DOHH2 (cell line): ENCODE measurements at regions not wholly inside any gene's neighbourhood (a gene's known extent, or its start where the extent isn't known, plus 50 kb on each side); places are given as distances from the start of the nearest gene placed in this dataset.

Source experiments
- H3F3A ChIP-seq: fragments of 200-600 bp; sonication (generic), shearing (Covaris generic); 2 replicates; pipeline ENCODE4 v1.6.0; 2016; ENCODE audit warnings: antibody characterized with exemption, mild to moderate bottlenecking; ENCODE audit not compliant: control insufficient read depth, insufficient read depth
- H3K27ac ChIP-seq: fragments of 200-600 bp; sonication (generic); 2 replicates; pipeline ENCODE4 v1.5.1; 2014; ENCODE audit warnings: low read depth, mild to moderate bottlenecking, low read length, moderate library complexity
- H3K27me3 ChIP-seq: fragments of 200-600 bp; sonication (generic); 2 replicates; pipeline ENCODE4 v1.6.1; 2014; ENCODE audit warnings: mild to moderate bottlenecking, low read length, mixed read lengths; ENCODE audit not compliant: control insufficient read depth
- H3K36me3 ChIP-seq: fragments of 200-600 bp; sonication (generic); 2 replicates; pipeline ENCODE4 v1.6.1; 2014; ENCODE audit warnings: mild to moderate bottlenecking, low read length, moderate library complexity, mixed read lengths; ENCODE audit not compliant: control insufficient read depth
- H3K4me1 ChIP-seq: fragments of 200-600 bp; sonication (generic); 2 replicates; pipeline ENCODE4 v1.6.1; 2014; ENCODE audit warnings: mild to moderate bottlenecking, low read length, mixed read lengths; ENCODE audit not compliant: control insufficient read depth
- H3K4me2 ChIP-seq: fragments of 200-600 bp; sonication (generic); 2 replicates; pipeline ENCODE4 v1.6.0; 2014; ENCODE audit warnings: mild to moderate bottlenecking, low read length, moderate library complexity
- H3K4me3 ChIP-seq: fragments of 200-600 bp; sonication (generic); 2 replicates; pipeline ENCODE4 v1.5.1; 2014; ENCODE audit warnings: mild to moderate bottlenecking, low read length, mixed read lengths
- H3K79me2 ChIP-seq: fragments of 200-600 bp; sonication (generic); 2 replicates; pipeline ENCODE4 v1.6.1; 2014; ENCODE audit warnings: mild to moderate bottlenecking, low read length, mixed read lengths; ENCODE audit not compliant: control insufficient read depth
- H3K9me2 ChIP-seq: fragments of 200-600 bp; sonication (generic); replicated peaks from 2 replicates; pipeline ENCODE4 v1.6.1; 2014; ENCODE audit warnings: mild to moderate bottlenecking, low read length, mixed read lengths; ENCODE audit not compliant: control insufficient read depth
- H3K9me3 ChIP-seq: fragments of 200-600 bp; sonication (generic); 2 replicates; pipeline ENCODE4 v1.6.1; 2014; ENCODE audit warnings: antibody characterized with exemption, low read length, mixed read lengths; ENCODE audit not compliant: control insufficient read depth, insufficient read depth
- H4K20me1 ChIP-seq: fragments of 200-600 bp; sonication (generic); 2 replicates; pipeline ENCODE4 v1.6.0; 2014; ENCODE audit warnings: low read depth, mild to moderate bottlenecking, antibody characterized with exemption, low read length, moderate library complexity; ENCODE audit not compliant: control insufficient read depth, insufficient read depth
- EZH2phosphoT487 ChIP-seq: fragments of 200-600 bp; sonication (generic); IDR thresholded peaks from 2 replicates; pipeline ENCODE4 v1.6.1; 2017; ENCODE audit warnings: borderline replicate concordance, mild to moderate bottlenecking, antibody characterized with exemption, low read length, moderate library complexity, mixed read lengths
- TF ChIP-seq, protein P1 (sequence below): fragments of 200-600 bp; sonication (generic); IDR thresholded peaks from one replicate; pipeline ENCODE4 v1.5.1; 2014; ENCODE audit warnings: antibody characterized with exemption, mild to moderate bottlenecking, low read depth, low read length; ENCODE audit not compliant: poor library complexity, severe bottlenecking

DNA sequence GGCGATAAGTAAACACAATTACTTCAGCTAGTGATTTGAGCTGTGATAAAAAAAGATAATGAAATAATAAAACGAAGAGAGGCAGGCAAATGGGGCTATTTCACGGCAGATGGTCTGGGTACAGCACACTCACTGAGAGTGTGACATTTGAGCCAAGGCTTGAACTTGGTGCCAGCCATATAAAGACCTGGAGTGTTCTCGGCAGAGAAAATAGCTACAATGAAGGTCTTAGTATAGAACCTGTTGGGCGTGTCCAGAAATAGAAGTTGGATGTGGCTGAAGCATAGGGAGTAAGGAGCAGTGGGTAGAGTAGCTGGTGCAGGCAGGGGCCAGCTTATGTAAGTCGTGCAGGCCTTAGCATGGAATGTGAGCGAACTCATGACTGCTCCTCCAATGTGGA is 660.3 kb upstream of the WWC1 start:
- TF ChIP-seq, protein P1, sequence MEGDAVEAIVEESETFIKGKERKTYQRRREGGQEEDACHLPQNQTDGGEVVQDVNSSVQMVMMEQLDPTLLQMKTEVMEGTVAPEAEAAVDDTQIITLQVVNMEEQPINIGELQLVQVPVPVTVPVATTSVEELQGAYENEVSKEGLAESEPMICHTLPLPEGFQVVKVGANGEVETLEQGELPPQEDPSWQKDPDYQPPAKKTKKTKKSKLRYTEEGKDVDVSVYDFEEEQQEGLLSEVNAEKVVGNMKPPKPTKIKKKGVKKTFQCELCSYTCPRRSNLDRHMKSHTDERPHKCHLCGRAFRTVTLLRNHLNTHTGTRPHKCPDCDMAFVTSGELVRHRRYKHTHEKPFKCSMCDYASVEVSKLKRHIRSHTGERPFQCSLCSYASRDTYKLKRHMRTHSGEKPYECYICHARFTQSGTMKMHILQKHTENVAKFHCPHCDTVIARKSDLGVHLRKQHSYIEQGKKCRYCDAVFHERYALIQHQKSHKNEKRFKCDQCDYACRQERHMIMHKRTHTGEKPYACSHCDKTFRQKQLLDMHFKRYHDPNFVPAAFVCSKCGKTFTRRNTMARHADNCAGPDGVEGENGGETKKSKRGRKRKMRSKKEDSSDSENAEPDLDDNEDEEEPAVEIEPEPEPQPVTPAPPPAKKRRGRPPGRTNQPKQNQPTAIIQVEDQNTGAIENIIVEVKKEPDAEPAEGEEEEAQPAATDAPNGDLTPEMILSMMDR = no peak
- no peak for TF ChIP-seq EZH2phosphoT487

DNA sequence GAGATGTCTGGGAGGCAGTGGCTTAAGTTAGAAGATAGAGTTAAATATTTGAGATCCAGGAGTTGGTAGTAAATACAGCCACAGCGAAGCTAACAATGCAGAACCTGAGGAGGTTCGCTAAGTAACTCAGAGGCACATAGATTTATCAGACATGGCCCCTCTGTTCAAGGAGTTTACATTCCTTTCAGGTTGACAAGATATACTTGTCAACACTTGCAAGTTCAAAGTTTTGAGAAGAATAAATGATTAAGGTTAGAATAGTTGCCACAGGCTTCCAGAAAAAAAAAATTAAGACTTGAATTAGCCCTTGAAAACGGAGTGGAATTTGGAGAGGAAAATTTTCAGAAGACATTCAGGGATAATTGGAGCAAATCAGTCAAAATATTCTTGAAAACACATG is 658.3 kb upstream of the WWC1 start:
- H3K4me3 ChIP-seq = no peak overlapping the region
- no peak for TF ChIP-seq EZH2phosphoT487
- TF ChIP-seq, protein P1 = no peak
- H3K36me3 ChIP-seq = no peaks in the 10 kb centered on the region
- no peaks in the 10 kb centered on the region for H3K9me2 ChIP-seq
- H3K27me3 ChIP-seq = no peaks in the 10 kb centered on the region
- H4K20me1 ChIP-seq = no peaks in the 10 kb centered on the region
- no peaks in the 10 kb centered on the region for H3K4me1 ChIP-seq
- no peaks in the 10 kb centered on the region for H3F3A ChIP-seq
- H3K79me2 ChIP-seq = no peaks in the 10 kb centered on the region
- no peaks in the 10 kb centered on the region for H3K9me3 ChIP-seq
- no peak overlapping the region for H3K4me2 ChIP-seq
- no peak overlapping the region for H3K27ac ChIP-seq

More for the DNA sequence above, 660.3 kb upstream of the WWC1 start:
- Histone ChIP-seq H3K9me3 (no peaks in the 10 kb centered on the region), H3K79me2 (no peaks in the 10 kb centered on the region), H3K4me3 (no peak overlapping the region), H3K36me3 (no peaks in the 10 kb centered on the region), H3K4me2 (no peak overlapping the region), H3F3A (no peaks in the 10 kb centered on the region), H3K27me3 (no peaks in the 10 kb centered on the region), H3K4me1 (no peaks in the 10 kb centered on the region), H4K20me1 (no peaks in the 10 kb centered on the region), H3K27ac (no peak overlapping the region), H3K9me2 (no peaks in the 10 kb centered on the region)

DNA sequence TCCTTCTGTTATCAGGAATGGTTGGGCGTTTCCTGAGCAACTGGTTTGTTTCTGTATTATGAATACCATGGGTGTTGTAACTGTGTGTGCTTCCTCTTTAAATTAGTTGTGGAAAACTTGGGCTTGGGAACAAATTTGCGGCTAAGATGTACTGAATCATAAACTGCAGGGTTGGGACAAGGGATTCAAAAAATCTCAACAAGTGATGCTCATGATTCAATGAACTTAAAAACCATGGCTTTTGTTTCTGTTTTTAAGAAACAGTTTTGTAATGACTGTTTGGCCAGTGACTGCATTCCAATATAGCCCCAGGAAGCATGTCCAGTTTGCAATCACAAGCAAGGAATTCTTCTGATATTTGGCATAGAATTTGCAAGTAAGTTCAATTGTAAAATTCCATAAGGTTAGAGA is 657.5 kb upstream of the WWC1 start:
- Histone ChIP-seq H3K4me2 (no peak overlapping the region), H3F3A (no peaks in the 10 kb centered on the region), H3K36me3 (no peaks in the 10 kb centered on the region), H3K27me3 (no peaks in the 10 kb centered on the region), H3K27ac (no peak overlapping the region), H3K9me3 (no peaks in the 10 kb centered on the region), H3K4me3 (no peak overlapping the region), H3K79me2 (no peaks in the 10 kb centered on the region), H4K20me1 (no peaks in the 10 kb centered on the region), H3K4me1 (no peaks in the 10 kb centered on the region), H3K9me2 (no peaks in the 10 kb centered on the region)
- TF ChIP-seq EZH2phosphoT487 = no peak
- TF ChIP-seq, protein P1 = no peak

DNA sequence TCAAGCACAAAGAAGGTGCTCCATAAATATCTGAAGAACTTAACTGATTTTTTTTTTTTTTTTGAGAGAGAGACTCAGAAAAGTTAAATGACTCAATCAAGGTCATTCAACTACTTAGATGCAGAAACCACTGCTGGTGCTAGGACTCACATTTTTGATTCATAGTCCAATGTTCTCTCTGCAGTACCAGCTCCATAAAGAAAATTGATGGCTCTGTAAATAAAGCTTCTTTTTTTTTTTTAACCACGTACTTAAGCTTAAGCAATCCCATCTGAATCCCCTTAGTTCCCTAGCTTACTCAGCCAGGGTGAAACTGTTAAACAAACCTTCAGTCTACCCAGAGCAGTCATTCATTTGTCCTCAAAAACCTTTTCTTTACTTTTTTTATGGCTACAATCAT is 657.0 kb upstream of the WWC1 start:
- Histone ChIP-seq H3K4me2 (no peak overlapping the region), H3K4me3 (no peak overlapping the region), H3K27ac (no peak overlapping the region), H3K9me3 (no peaks in the 10 kb centered on the region), H3K79me2 (no peaks in the 10 kb centered on the region), H4K20me1 (no peaks in the 10 kb centered on the region), H3K36me3 (no peaks in the 10 kb centered on the region), H3K4me1 (no peaks in the 10 kb centered on the region), H3K9me2 (no peaks in the 10 kb centered on the region), H3F3A (no peaks in the 10 kb centered on the region), H3K27me3 (no peaks in the 10 kb centered on the region)
- TF ChIP-seq EZH2phosphoT487 = no peak
- TF ChIP-seq, protein P1 = no peak
